ENCODE measurements at regions not wholly inside any gene's neighbourhood (a gene's known extent, or its start where the extent isn't known, plus 50 kb on each side); places are given as distances from the start of the nearest gene placed in this dataset.

GRCh38 chr13:59492030-59492636 is 671.6 kb downstream of the DIAPH3 start:
- no peaks in the 10 kb centered on the region for H3K36me3 ChIP-seq (ENCODE audit: control insufficient read depth in 2 of 2, insufficient read depth in 1 of 2, low read length in 2 of 2)
- no peak for TF ChIP-seq ZNF677 (tag by site-specific recombination; IDR thresholded peaks at IDR 0.05)
- no peak for TF ChIP-seq ZNF571 (tag by site-specific recombination; IDR thresholded peaks at IDR 0.05)
- no peak for TF ChIP-seq TCF7L2 (IDR thresholded peaks at IDR 0.05; ENCODE audit: borderline replicate concordance, low read depth, low read length)
- no peak for TF ChIP-seq ZNF621 (tag by site-specific recombination; IDR thresholded peaks at IDR 0.05)
- no peak for TF ChIP-seq ZNF530 (tag by site-specific recombination; IDR thresholded peaks at IDR 0.05; ENCODE audit: low read depth)
- TF ChIP-seq ZSCAN30 (tag by site-specific recombination; IDR thresholded peaks at IDR 0.05), result no peak
- TF ChIP-seq ELK4 (IDR thresholded peaks at IDR 0.05; ENCODE audit: borderline replicate concordance, low read depth, low read length), result no peak
- TF ChIP-seq, protein P1, sequence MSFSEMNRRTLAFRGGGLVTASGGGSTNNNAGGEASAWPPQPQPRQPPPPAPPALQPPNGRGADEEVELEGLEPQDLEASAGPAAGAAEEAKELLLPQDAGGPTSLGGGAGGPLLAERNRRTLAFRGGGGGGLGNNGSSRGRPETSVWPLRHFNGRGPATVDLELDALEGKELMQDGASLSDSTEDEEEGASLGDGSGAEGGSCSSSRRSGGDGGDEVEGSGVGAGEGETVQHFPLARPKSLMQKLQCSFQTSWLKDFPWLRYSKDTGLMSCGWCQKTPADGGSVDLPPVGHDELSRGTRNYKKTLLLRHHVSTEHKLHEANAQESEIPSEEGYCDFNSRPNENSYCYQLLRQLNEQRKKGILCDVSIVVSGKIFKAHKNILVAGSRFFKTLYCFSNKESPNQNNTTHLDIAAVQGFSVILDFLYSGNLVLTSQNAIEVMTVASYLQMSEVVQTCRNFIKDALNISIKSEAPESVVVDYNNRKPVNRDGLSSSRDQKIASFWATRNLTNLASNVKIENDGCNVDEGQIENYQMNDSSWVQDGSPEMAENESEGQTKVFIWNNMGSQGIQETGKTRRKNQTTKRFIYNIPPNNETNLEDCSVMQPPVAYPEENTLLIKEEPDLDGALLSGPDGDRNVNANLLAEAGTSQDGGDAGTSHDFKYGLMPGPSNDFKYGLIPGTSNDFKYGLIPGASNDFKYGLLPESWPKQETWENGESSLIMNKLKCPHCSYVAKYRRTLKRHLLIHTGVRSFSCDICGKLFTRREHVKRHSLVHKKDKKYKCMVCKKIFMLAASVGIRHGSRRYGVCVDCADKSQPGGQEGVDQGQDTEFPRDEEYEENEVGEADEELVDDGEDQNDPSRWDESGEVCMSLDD (tag by site-specific recombination; IDR thresholded peaks at IDR 0.05), result no peak
- no peak for TF ChIP-seq ZNF350 (tag by site-specific recombination; IDR thresholded peaks at IDR 0.05)
- no peak for TF ChIP-seq ZNF140 (tag by site-specific recombination; IDR thresholded peaks at IDR 0.05)
- TF ChIP-seq ZNF433 (tag by site-specific recombination; IDR thresholded peaks at IDR 0.05; ENCODE audit: low read depth), result no peak
- TF ChIP-seq ZNF341 (tag by site-specific recombination; IDR thresholded peaks at IDR 0.05; ENCODE audit: low read depth), result no peak
- no peak for TF ChIP-seq ZBTB17 (tag by site-specific recombination; IDR thresholded peaks at IDR 0.05)
- TF ChIP-seq ZFP69B (tag by site-specific recombination; IDR thresholded peaks at IDR 0.05), result no peak
- no peak for TF ChIP-seq PRDM4 (tag by site-specific recombination; IDR thresholded peaks at IDR 0.05)
- no peak for TF ChIP-seq ZNF777 (tag by site-specific recombination; IDR thresholded peaks at IDR 0.05; ENCODE audit: borderline replicate concordance)
- no peak for TF ChIP-seq SCRT2 (tag by site-specific recombination; IDR thresholded peaks at IDR 0.05)
- TF ChIP-seq ZNF324 (tag by site-specific recombination; IDR thresholded peaks at IDR 0.05), result no peak
- TF ChIP-seq ZNF473 (tag by site-specific recombination; IDR thresholded peaks at IDR 0.05), result no peak
- no peak for TF ChIP-seq ZNF561 (tag by site-specific recombination; IDR thresholded peaks at IDR 0.05; ENCODE audit: borderline replicate concordance)
- POLR2A ChIA-PET, result no interaction called here
- H3K27ac ChIP-seq (ENCODE audit: extremely low read depth, low read depth, low read length), result no peak overlapping the region
- CTCF ChIA-PET, result no interaction called here
- no peaks in the 10 kb centered on the region for H3K4me1 ChIP-seq (ENCODE audit: control insufficient read depth, insufficient read depth, low read length)
- no peaks in the 10 kb centered on the region for H3K9me3 ChIP-seq (ENCODE audit: control insufficient read depth, insufficient read depth, low read depth, low read length)
- H3K4me3 ChIP-seq (ENCODE audit: low read depth, low read length), result no peak overlapping the region

- CTCF ChIA-PET, result no interaction called here
- H3K27ac ChIP-seq (ENCODE audit: extremely low read depth, low read depth, low read length), result no peak overlapping the region
- H3K36me3 ChIP-seq (ENCODE audit: control insufficient read depth in 2 of 2, insufficient read depth in 1 of 2, low read length in 2 of 2), result no peaks in the 10 kb centered on the region
- H3K4me1 ChIP-seq (ENCODE audit: control insufficient read depth, insufficient read depth, low read length), result no peaks in the 10 kb centered on the region
- H3K9me3 ChIP-seq (ENCODE audit: control insufficient read depth, insufficient read depth, low read depth, low read length), result no peaks in the 10 kb centered on the region
- H3K4me3 ChIP-seq (ENCODE audit: low read depth, low read length), result no peak overlapping the region
- POLR2A ChIA-PET, result no interaction called here
- TF ChIP-seq ZNF37A (tag by site-specific recombination; IDR thresholded peaks at IDR 0.05) (no peak), ZNF776 (tag by site-specific recombination; IDR thresholded peaks at IDR 0.05; ENCODE audit: borderline replicate concordance) (no peak), ZFP37 (tag by site-specific recombination; IDR thresholded peaks at IDR 0.05) (no peak), ZNF558 (tag by site-specific recombination; IDR thresholded peaks at IDR 0.05) (no peak), WT1 (tag by site-specific recombination; IDR thresholded peaks at IDR 0.05) (no peak), ZNF792 (tag by site-specific recombination; IDR thresholded peaks at IDR 0.05) (no peak), ZNF707 (tag by site-specific recombination; IDR thresholded peaks at IDR 0.05) (no peak), ZNF677 (tag by site-specific recombination; IDR thresholded peaks at IDR 0.05) (no peak), ZNF223 (tag by site-specific recombination; IDR thresholded peaks at IDR 0.05) (no peak), HOXD13 (CRISPR knock-in tag; IDR thresholded peaks at IDR 0.05; ENCODE audit: borderline replicate concordance) (no peak), ZNF391 (tag by site-specific recombination; IDR thresholded peaks at IDR 0.05; ENCODE audit: borderline replicate concordance, low read depth) (no peak)
- TF ChIP-seq, protein P2, sequence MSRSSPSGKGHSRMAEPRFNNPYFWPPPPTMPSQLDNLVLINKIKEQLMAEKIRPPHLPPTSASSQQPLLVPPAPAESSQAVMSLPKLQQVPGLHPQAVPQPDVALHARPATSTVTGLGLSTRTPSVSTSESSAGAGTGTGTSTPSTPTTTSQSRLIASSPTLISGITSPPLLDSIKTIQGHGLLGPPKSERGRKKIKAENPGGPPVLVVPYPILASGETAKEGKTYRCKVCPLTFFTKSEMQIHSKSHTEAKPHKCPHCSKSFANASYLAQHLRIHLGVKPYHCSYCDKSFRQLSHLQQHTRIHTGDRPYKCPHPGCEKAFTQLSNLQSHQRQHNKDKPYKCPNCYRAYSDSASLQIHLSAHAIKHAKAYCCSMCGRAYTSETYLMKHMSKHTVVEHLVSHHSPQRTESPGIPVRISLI (tag by site-specific recombination; IDR thresholded peaks at IDR 0.05), result no peak
These were observed 670.2 kb downstream of the DIAPH3 start for GRCh38 chr13:59493436-59493965.

All from HEK293 (cell line).